Thyroid gland (tissue), 4 donors: ENCODE measurements at regions not wholly inside any gene's neighbourhood (a gene's known extent, or its start where the extent isn't known, plus 50 kb on each side); places are given as distances from the start of the nearest gene placed in this dataset.
"Not testable (repeated sequence)": the region's sequence is repeated elsewhere in the genome, so short reads cannot be mapped to it uniquely, and the experiment has no call there.

Experiments used
- DNase-seq, 2 donors: peaks; one replicate each; pipeline ENCODE4 v3.0.0-alpha.2; 2019
- H3K27ac ChIP-seq, 3 donors: fragments of 200-600 bp; sonication (generic); 1 replicate in 2 of 3; 2 replicates in 1 of 3; pipeline ENCODE4 v1.5.1; 2016 to 2019; ENCODE audit warnings: mild to moderate bottlenecking in 1 of 3, moderate library complexity in 1 of 3
- H3K27me3 ChIP-seq: fragments of 200-600 bp; sonication (generic); one replicate; pipeline ENCODE4 v1.5.1; 2019
- H3K36me3 ChIP-seq, 2 donors: fragments of 200-600 bp; sonication (generic); one replicate each; pipeline ENCODE4 v1.5.1; 2016 to 2019
- H3K4me1 ChIP-seq, 2 donors: fragments of 200-600 bp; sonication (generic); one replicate each; pipeline ENCODE4 v1.5.1; 2017 to 2019
- H3K4me3 ChIP-seq, 3 donors: fragments of 200-600 bp; sonication (generic); replicated peaks in 1 of 3; 1 replicate in 2 of 3; 2 replicates in 1 of 3; pipeline ENCODE4 v1.5.1; 2016; ENCODE audit warnings: mild to moderate bottlenecking in 1 of 3
- H3K9me3 ChIP-seq: fragments of 200-600 bp; sonication (generic); one replicate; pipeline ENCODE4 v1.5.1; 2017
- POLR2A ChIP-seq, 2 donors: fragments of 450-650 bp; IDR thresholded peaks; one replicate each; pipeline ENCODE4 v1.6.1; 2017; ENCODE audit warnings: antibody characterized with exemption in 2 of 2, mild to moderate bottlenecking in 2 of 2, moderate library complexity in 1 of 2
- WGBS, 2 donors: methylation state at CpG; one replicate each; pipeline ENCODE4 v1.1.5; 2017; 5-methylcytosine and 5-hydroxymethylcytosine counted together
- intact Hi-C: fragments of 100-400 bp; cut with DNase I; formaldehyde crosslinking; loops from one replicate; pipeline ENCODE4 v1.15.1; 2023
- TF ChIP-seq, protein P1 (sequence below), 6 experiments: fragments of 200-600 bp in 3 of 6; fragments of 450-650 bp in 3 of 6; sonication (generic) in 3 of 6; IDR thresholded peaks; one replicate each; pipeline ENCODE4 v1.5.1; 2016 to 2019; ENCODE audit warnings: antibody characterized with exemption in 6 of 6, mild to moderate bottlenecking in 2 of 6, inconsistent platforms in 1 of 6, moderate library complexity in 1 of 6

DNA sequence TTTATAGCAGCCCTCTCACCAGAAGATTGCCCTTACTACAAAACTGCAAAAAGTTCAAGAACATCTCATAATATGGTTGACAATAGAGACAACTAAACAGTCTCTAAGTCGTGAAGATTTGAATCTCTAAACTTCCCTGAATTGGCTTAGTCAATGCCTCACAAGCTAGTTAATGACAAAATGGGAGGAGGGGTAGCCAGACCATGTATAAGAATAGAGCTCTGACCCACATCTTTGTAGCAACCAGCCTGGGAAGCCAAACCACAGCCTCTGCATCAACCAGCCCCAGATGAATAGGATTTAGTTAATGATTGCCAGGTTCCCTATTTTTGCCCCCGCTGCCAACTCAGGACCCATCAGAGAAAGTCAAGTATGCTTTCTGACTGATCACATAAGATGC lies 1265.9 kb upstream of the PCDH10 start:
- H3K4me1 ChIP-seq, H3K27ac ChIP-seq, H3K27me3 ChIP-seq, H3K36me3 ChIP-seq, H3K4me3 ChIP-seq, DNase-seq, intact Hi-C loops, H3K9me3 ChIP-seq: not testable (repeated sequence)
- 50 to 68% methylated on average over 2 of the region's 2 CpGs for WGBS, 2 donors

DNA sequence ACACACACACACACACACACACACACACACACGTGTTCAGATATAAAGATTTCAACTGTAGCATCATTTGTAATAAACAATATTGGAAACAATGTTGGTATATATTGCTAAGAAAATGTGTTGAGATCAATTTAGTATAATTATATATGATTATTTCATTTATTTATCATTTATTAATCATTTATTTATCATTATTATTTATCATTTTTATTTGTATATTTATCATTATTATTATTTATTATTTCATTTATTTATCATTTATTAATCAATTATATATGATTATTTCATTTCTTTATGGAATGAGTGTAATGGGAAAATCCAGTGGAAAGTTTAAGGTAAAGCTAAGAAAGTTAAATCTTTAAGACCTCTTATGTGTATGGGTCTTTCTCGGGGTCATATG lies 1223.4 kb upstream of the PCDH10 start:
- H3K27me3 ChIP-seq, H3K9me3 ChIP-seq, intact Hi-C loops, H3K4me3 ChIP-seq, DNase-seq, H3K27ac ChIP-seq, H3K4me1 ChIP-seq, H3K36me3 ChIP-seq: not testable (repeated sequence)
- WGBS, 2 donors, result 87 to 88% methylated on average over 2 of the region's 2 CpGs

DNA sequence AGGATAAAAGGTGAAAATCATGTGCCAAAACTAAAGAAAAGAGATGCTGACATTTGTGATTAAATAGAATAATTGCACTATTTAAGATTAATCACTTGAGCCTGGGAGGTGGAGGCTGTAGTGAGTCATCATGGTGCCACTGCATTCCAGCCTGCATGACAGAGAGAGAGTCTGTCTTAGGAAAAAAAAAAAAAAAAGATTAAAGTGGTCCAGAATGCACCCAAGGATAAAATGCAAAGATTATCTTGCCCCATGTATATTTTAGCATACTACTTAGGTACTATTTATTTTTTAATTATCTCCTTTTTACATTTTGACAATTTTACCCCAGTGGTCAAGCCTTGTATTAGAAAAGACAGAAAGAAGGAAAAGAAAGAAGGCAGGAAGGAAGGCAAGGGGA lies 1181.4 kb upstream of the PCDH10 start:
- intact Hi-C loops, H3K9me3 ChIP-seq, H3K27ac ChIP-seq, H3K4me3 ChIP-seq, H3K36me3 ChIP-seq, DNase-seq, H3K4me1 ChIP-seq, H3K27me3 ChIP-seq: not testable (repeated sequence)

DNA sequence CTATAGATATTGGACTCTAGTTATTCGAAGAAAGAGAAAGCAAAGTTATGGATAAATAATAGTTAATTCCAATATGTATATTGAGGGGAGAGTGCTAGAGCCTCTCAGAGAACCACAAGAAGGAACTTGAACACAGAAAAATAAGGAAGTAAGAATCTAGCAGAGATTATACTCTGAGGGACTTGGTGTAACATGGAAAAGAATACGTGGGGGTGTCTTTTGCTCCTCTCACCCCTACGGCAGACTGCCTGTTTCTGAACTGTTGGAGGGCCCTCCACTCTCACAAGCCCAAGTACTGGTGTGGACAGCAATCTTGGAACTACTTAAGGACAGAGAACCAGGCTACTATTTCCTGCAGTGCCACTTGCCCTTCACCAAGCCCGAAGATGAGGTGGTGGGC lies 1174.4 kb upstream of the PCDH10 start:
- Histone ChIP-seq H3K4me3 (no peak overlapping the region), H3K4me1 (no peaks in the 10 kb centered on the region), H3K36me3 (no peaks in the 10 kb centered on the region), H3K27ac (no peak overlapping the region), H3K27me3 (no peaks in the 10 kb centered on the region), H3K9me3 (no peaks in the 10 kb centered on the region)
- intact Hi-C loops, result no loop called here
- WGBS, 2 donors, result 78 to 88% methylated on average over 4 of the region's 4 CpGs
- DNase-seq, result no peak
- TF ChIP-seq POLR2A (IDR thresholded peaks at IDR 0.05), result no peak
- TF ChIP-seq, protein P1, sequence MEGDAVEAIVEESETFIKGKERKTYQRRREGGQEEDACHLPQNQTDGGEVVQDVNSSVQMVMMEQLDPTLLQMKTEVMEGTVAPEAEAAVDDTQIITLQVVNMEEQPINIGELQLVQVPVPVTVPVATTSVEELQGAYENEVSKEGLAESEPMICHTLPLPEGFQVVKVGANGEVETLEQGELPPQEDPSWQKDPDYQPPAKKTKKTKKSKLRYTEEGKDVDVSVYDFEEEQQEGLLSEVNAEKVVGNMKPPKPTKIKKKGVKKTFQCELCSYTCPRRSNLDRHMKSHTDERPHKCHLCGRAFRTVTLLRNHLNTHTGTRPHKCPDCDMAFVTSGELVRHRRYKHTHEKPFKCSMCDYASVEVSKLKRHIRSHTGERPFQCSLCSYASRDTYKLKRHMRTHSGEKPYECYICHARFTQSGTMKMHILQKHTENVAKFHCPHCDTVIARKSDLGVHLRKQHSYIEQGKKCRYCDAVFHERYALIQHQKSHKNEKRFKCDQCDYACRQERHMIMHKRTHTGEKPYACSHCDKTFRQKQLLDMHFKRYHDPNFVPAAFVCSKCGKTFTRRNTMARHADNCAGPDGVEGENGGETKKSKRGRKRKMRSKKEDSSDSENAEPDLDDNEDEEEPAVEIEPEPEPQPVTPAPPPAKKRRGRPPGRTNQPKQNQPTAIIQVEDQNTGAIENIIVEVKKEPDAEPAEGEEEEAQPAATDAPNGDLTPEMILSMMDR (IDR thresholded peaks at IDR 0.05), result no peak

DNA sequence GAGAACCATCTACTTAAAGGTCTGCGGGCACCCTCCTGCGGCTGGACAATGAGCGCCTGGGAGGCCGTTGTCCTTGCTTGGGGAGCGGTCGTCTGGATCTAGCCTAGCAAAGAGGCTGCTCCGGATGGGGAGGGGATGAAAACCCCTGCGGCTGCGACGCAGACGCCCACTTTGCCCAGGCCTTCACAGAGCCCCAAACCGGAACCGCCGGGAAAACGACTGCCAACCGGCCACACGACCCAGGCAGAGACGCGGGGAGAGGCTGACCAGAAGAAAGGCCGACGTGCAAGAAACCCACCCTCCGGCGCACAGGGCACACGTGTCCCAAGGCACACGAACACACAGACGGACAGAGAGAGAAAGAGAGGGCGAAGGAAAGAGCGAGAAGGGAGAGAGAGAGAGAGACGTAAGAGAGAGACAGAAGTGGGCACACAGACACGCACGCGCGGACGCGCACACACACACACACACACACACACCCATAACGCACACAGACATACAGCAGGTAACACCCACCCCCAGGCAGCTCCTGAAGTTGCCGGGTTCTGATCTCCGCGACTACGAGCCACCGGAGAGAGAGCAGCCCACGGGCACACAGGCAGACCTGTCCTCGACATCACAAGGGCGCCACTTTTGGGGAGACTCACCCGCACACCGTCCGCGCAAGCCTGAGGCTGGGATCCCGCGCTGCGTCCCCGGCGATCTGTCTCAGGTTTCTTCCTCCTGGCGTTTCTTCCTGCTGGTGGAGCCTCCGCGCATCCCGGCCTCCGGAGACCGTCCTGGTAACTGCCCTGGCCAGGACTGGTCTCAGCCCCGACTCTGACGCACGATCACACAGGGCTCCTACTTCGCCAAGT lies 1173.6 kb upstream of the PCDH10 start:
- intact Hi-C loops, result not testable (repeated sequence)

DNA sequence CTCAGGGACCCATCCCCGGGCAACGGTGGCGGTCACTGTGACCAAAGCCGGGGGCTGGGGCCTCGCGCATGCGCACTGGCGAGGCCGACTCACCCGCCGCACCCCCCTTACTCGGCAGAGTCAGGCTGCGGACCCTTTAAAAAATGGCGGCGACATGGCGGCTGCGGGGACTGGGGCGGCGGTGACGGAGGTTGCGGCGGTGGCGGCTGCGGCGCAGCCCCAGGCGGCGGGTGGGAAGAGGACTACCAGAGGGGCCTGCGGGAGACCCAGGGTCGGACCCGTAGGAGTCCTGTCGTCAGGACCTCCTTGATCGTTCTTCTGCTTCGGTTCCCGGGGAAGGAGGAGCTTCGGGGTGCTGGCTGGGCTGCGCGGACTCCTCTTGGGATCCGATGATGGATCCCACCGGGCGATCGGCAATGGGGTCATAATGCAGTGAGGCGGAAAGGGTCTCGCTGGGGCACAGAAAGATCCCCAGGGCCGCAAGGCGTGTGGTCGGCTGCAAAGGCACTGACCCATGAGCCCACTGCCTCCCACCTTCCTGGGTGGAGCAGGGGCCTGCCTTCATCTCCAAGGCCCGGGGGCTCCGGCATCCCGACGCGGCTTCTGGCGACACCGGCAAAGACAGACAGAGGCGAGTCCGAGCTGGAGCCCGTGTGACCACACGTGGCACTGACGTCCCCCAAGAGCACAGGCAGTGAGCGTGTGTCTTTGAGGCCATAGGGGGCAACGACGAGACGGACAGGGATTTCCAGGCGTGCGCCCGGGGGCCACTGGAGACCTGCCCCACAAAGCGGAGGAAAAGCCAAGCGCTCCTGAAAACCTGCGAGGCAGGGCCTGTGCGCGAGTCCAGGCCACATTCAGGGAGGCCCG lies 1172.7 kb upstream of the PCDH10 start:
- peak in 1 of 2 donors; percentile 13 for DNase-seq
- intact Hi-C loops, H3K4me3 ChIP-seq, H3K27me3 ChIP-seq, H3K9me3 ChIP-seq, H3K36me3 ChIP-seq, H3K4me1 ChIP-seq, H3K27ac ChIP-seq: not testable (repeated sequence)
- WGBS, 2 donors, result 94% methylated on average over 55 to 64 of the region's 71 CpGs

More for the DNA sequence above, 1173.6 kb upstream of the PCDH10 start:
- not testable (repeated sequence) for H3K4me1 ChIP-seq, H3K27me3 ChIP-seq, H3K4me3 ChIP-seq, H3K9me3 ChIP-seq, H3K36me3 ChIP-seq, H3K27ac ChIP-seq
- DNase-seq, result peak in 1 of 2 donors; percentile 2
- WGBS, 2 donors, result 81 to 84% methylated on average over 52 to 60 of the region's 63 CpGs

DNA sequence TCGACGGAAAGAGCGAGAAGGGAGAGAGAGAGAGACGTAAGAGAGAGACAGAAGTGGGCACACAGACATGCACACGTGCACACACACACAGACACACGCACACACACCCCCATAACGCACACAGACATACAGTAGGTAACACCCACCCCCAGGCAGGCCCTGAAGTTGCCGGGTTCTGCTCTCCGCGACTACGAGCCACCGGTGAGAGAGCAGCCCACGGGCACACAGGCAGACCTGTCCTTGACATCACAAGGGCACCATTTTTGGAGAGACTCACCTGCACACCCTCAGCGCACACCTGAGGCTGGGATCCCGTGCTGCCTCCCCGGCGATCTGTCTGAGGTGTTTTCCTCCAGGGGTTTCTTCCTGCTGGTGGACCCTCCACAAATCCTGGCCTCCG lies 1171.0 kb upstream of the PCDH10 start:
- TF ChIP-seq, protein P1 (IDR thresholded peaks at IDR 0.05), result no peak
- no peak for TF ChIP-seq POLR2A (IDR thresholded peaks at IDR 0.05)
- DNase-seq, result no peak
- H3K36me3 ChIP-seq, result no peaks in the 10 kb centered on the region
- no peaks in the 10 kb centered on the region for H3K9me3 ChIP-seq
- H3K4me3 ChIP-seq, result no peak overlapping the region
- intact Hi-C loops, result no loop called here
- no peak overlapping the region for H3K27ac ChIP-seq
- 94 to 98% methylated on average over 18 of the region's 18 CpGs for WGBS, 2 donors
- no peaks in the 10 kb centered on the region for H3K27me3 ChIP-seq
- H3K4me1 ChIP-seq, result no peaks in the 10 kb centered on the region
